HG03066 (cell line): ENCODE measurements at regions not wholly inside any gene's neighbourhood (a gene's known extent, or its start where the extent isn't known, plus 50 kb on each side); places are given as distances from the start of the nearest gene placed in this dataset.
"Not testable (repeated sequence)": the region's sequence is repeated elsewhere in the genome, so short reads cannot be mapped to it uniquely, and the experiment has no call there.

ENCODE experiments used
- ATAC-seq: cut with Tn5 transposase; IDR thresholded peaks from one replicate; pipeline ENCODE4 v1.9.1; 2021; ENCODE audit warnings: low read depth; ENCODE audit not compliant: unreplicated experiment

GRCh38 chr2:67567886-67568285 lies 170.8 kb downstream of the ETAA1 start:
- no peak for ATAC-seq

- no peak for ATAC-seq
These were observed 173.5 kb downstream of the ETAA1 start for GRCh38 chr2:67570611-67571010.

- no peak for ATAC-seq
These were observed 174.9 kb downstream of the ETAA1 start for GRCh38 chr2:67571785-67572718.

GRCh38 chr2:67572721-67573435 lies 175.7 kb downstream of the ETAA1 start:
- no peak for ATAC-seq

- no peak for ATAC-seq
These were observed 177.1 kb downstream of the ETAA1 start for GRCh38 chr2:67574230-67574629.

GRCh38 chr2:67576226-67576625 lies 179.1 kb downstream of the ETAA1 start:
- no peak for ATAC-seq

GRCh38 chr2:67576991-67577390 lies 179.9 kb downstream of the ETAA1 start:
- no peak for ATAC-seq

GRCh38 chr2:67579216-67579615 lies 182.1 kb downstream of the ETAA1 start:
- ATAC-seq, result no peak

- ATAC-seq, result no peak
These were observed 182.7 kb downstream of the ETAA1 start for GRCh38 chr2:67579806-67580205.

GRCh38 chr2:67581751-67582150 lies 184.6 kb downstream of the ETAA1 start:
- no peak for ATAC-seq

- no peak for ATAC-seq
These were observed 186.1 kb downstream of the ETAA1 start for GRCh38 chr2:67583185-67583584.

GRCh38 chr2:67585400-67585799 lies 188.3 kb downstream of the ETAA1 start:
- no peak for ATAC-seq

- ATAC-seq, result not testable (repeated sequence)
These were observed 192.0 kb downstream of the ETAA1 start for GRCh38 chr2:67589121-67589520.

- not testable (repeated sequence) for ATAC-seq
These were observed 197.4 kb downstream of the ETAA1 start for GRCh38 chr2:67594522-67594921.

GRCh38 chr2:67596871-67597270 lies 199.7 kb downstream of the ETAA1 start:
- ATAC-seq, result no peak

- ATAC-seq, result no peak
These were observed 202.4 kb downstream of the ETAA1 start for GRCh38 chr2:67599561-67599960.

- no peak for ATAC-seq
These were observed 203.2 kb downstream of the ETAA1 start for GRCh38 chr2:67600222-67600871.

GRCh38 chr2:67600946-67601345 lies 203.8 kb downstream of the ETAA1 start:
- ATAC-seq, result no peak

GRCh38 chr2:67604360-67604759 lies 207.2 kb downstream of the ETAA1 start:
- ATAC-seq, result no peak

- no peak for ATAC-seq
These were observed 215.5 kb downstream of the ETAA1 start for GRCh38 chr2:67612576-67613042.

- no peak for ATAC-seq
These were observed 216.1 kb downstream of the ETAA1 start for GRCh38 chr2:67613227-67613626.
